Brain microvascular endothelial cell (primary cell): ENCODE measurements at regions not wholly inside any gene's neighbourhood (a gene's known extent, or its start where the extent isn't known, plus 50 kb on each side); places are given as distances from the start of the nearest gene placed in this dataset.
"Not testable (repeated sequence)": the region's sequence is repeated elsewhere in the genome, so short reads cannot be mapped to it uniquely, and the experiment has no call there.

Experiments used
- DNase-seq: peaks from one replicate; pipeline ENCODE4 v3.0.0-alpha.2; 2020
- H3K27ac ChIP-seq: fragments of 250-450 bp; sonication (Bioruptor Pico); 2 replicates; pipeline ENCODE4 v1.5.1; 2020; ENCODE audit warnings: mild to moderate bottlenecking, moderate library complexity
- H3K27me3 ChIP-seq: fragments of 250-450 bp; sonication (Bioruptor Pico); replicated peaks from 2 replicates; pipeline ENCODE4 v1.5.1; 2020; ENCODE audit warnings: mild to moderate bottlenecking
- H3K36me3 ChIP-seq: fragments of 250-450 bp; sonication (Bioruptor Pico); replicated peaks from 2 replicates; pipeline ENCODE4 v1.5.1; 2020; ENCODE audit warnings: mild to moderate bottlenecking
- H3K4me3 ChIP-seq: 2 replicates; pipeline ENCODE4 v1.5.1; 2011; ENCODE audit warnings: low read depth, mild to moderate bottlenecking, control low read depth, low read length, moderate library complexity
- in situ Hi-C: cut with HindIII; loops from 2 replicates; pipeline ENCODE4 v1.10.0; 2017; ENCODE audit warnings: low sequenced_read_pairs, low pct_ligation_motif_present
- TF ChIP-seq, protein P1 (sequence below): IDR thresholded peaks from 2 replicates; pipeline ENCODE4 v1.5.1; 2011; ENCODE audit warnings: low read depth, mild to moderate bottlenecking, moderate library complexity, low read length, control low read depth, inconsistent platforms; ENCODE audit errors: missing control alignments

DNA sequence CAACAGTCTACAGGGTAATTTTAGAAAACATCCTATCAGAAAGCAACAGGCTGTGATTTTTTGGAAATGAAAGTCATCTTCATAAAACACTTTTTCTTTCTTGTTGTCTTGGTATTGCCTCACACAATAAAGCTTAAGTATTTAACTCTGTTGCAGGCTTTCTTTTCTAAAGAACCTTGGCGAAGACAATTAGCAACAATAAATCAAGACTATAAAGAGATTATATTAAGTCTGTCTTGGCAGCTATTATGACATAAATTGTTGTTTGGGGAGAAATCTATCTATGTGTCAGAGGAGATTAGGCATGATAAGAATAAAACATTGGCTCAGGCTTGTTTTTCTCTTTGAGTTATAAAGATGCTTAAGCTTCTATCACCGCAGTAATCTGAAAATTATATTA is 1774.8 kb downstream of the ARAP2 start:
- no peaks in the 10 kb centered on the region for H3K27me3 ChIP-seq
- H3K4me3 ChIP-seq = no peak overlapping the region
- TF ChIP-seq, protein P1, sequence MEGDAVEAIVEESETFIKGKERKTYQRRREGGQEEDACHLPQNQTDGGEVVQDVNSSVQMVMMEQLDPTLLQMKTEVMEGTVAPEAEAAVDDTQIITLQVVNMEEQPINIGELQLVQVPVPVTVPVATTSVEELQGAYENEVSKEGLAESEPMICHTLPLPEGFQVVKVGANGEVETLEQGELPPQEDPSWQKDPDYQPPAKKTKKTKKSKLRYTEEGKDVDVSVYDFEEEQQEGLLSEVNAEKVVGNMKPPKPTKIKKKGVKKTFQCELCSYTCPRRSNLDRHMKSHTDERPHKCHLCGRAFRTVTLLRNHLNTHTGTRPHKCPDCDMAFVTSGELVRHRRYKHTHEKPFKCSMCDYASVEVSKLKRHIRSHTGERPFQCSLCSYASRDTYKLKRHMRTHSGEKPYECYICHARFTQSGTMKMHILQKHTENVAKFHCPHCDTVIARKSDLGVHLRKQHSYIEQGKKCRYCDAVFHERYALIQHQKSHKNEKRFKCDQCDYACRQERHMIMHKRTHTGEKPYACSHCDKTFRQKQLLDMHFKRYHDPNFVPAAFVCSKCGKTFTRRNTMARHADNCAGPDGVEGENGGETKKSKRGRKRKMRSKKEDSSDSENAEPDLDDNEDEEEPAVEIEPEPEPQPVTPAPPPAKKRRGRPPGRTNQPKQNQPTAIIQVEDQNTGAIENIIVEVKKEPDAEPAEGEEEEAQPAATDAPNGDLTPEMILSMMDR = no peak
- H3K36me3 ChIP-seq = no peaks in the 10 kb centered on the region
- DNase-seq = no peak
- no peak overlapping the region for H3K27ac ChIP-seq
- in situ Hi-C loops = no loop called here

DNA sequence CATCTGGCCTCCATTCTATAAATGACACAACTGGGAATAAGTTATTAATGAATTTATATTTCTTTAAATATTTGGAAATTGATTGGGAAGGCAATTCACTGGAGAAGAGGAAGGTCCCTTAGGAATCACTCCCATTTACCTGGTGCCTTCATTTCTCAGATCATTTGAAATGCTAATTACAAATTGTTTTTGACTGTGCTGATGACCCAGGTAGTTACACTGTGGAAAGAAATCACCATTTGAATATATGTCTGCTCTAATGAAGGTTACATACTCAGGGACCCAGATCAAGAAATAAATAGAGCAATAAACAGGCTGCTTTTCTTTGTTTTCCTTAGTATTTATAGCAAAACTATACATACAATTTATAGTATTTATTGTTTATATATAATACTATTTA is 1759.1 kb downstream of the ARAP2 start:
- no peak overlapping the region for H3K27ac ChIP-seq
- no peak for DNase-seq
- no peak overlapping the region for H3K4me3 ChIP-seq
- TF ChIP-seq, protein P1 = no peak
- no peaks in the 10 kb centered on the region for H3K27me3 ChIP-seq
- no peaks in the 10 kb centered on the region for H3K36me3 ChIP-seq
- in situ Hi-C loops = no loop called here

DNA sequence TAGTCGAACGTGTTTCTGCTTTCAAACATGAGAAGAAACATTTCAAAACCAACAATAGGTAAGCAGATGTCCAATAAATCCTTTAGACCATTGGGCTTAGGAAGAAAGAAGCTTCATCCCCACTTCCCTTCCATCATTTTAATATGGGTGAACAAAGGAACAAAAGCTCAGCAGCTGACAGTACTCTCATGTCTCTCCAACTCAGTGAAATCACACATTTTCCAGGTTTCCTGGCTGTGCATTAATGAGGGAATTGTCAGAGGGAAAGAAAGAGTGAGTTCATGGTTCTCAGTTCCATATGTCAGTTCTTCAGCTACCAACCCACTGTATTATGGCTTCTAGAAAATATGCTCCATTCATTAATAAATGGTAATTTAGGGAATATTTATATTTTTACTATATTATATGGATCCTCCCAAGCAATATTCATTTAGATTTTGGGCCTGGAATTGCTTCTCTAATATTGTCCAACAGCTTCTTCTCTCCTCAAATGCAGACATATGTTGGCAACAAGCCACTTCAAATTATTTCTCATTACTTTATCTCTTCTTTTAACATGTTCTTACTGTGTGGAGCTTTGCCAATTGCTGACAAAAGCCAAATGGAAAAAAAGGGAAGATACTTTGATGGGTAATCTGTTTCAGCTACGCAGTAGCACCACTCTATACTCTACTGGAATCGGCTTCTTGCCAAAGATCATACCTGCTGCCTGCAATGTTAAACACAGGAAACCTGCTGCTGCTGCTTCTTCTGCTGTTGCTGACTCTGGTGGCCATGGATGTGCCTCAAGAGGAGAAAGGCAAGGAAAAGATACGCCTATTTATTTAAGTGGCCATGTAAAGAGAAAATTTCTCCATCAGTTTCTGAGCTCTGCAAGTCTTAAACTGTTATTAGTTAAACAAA is 1757.6 kb downstream of the ARAP2 start:
- in situ Hi-C loops = no loop called here
- no peak overlapping the region for H3K4me3 ChIP-seq
- TF ChIP-seq, protein P1 = no peak
- no peak overlapping the region for H3K27ac ChIP-seq
- H3K36me3 ChIP-seq = no peaks in the 10 kb centered on the region
- no peak for DNase-seq
- H3K27me3 ChIP-seq = no peaks in the 10 kb centered on the region

- H3K27me3 ChIP-seq = no peaks in the 10 kb centered on the region
- H3K4me3 ChIP-seq = no peak overlapping the region
- H3K27ac ChIP-seq = no peak overlapping the region
- no peak for DNase-seq
- in situ Hi-C loops = no loop called here
- no peaks in the 10 kb centered on the region for H3K36me3 ChIP-seq
- TF ChIP-seq, protein P1 = no peak
Measured at GRCh38 chr4:34492414-34492813, 1751.9 kb downstream of the ARAP2 start.

DNA sequence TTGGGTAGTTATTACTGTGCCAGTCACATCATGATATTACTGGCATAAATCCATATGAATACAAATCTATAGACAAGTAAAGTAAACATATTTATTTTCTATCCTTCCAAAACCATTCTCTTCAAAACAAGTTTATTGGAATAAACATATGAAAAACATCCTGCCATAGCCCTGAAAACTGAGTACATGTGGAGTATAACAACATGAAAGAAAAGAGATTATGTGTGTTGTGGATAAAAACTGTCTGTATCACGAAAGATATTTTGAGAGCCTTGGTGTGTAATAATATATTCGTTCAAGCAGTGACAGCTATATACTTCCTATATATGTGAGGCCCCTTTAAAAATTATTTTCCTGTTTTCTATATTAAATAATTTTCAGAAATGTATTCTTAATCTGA is 1742.2 kb downstream of the ARAP2 start:
- no peaks in the 10 kb centered on the region for H3K27me3 ChIP-seq
- H3K4me3 ChIP-seq = no peak overlapping the region
- in situ Hi-C loops = no loop called here
- no peak for DNase-seq
- H3K36me3 ChIP-seq = no peaks in the 10 kb centered on the region
- TF ChIP-seq, protein P1 = no peak
- no peak overlapping the region for H3K27ac ChIP-seq

DNA sequence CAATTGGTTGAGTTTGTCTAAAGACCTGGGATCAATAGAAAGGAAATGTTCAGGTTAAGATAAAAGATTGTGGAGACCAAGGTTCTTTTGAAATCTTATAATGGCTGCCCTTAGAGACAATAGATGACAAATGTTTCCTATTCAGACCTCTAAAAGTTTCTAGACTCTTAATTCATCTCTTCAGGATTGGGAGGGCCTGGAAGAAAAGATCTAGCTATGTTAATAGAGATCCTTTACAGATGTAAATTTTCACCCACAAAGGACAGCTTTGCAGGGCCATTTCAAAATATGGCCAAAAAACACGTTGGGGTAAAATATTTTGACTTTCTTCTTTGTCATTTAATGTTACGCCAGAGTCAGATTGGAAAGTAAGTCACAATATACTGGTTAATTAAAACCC is 1739.6 kb downstream of the ARAP2 start:
- H3K27ac ChIP-seq, DNase-seq, H3K36me3 ChIP-seq, in situ Hi-C loops, H3K27me3 ChIP-seq, H3K4me3 ChIP-seq: not testable (repeated sequence)

- H3K36me3 ChIP-seq, H3K27ac ChIP-seq, H3K4me3 ChIP-seq, DNase-seq, H3K27me3 ChIP-seq, in situ Hi-C loops: not testable (repeated sequence)
Measured at GRCh38 chr4:34506511-34507092, 1737.7 kb downstream of the ARAP2 start.
